ENCODE measurements at regions not wholly inside any gene's neighbourhood (a gene's known extent, or its start where the extent isn't known, plus 50 kb on each side); places are given as distances from the start of the nearest gene placed in this dataset.
A peak's percentile ranks its signal among the peaks of the same experiment; 100 is the strongest.

GRCh38 chr4:114267976-114268375 lies 288.5 kb upstream of the ARSJ start:
- Histone ChIP-seq H3K9me3 (ENCODE audit: low read depth, low read length, poor library complexity, severe bottlenecking) (no peaks in the 10 kb centered on the region), H3K27ac (ENCODE audit: low read depth, low read length, poor library complexity, severe bottlenecking) (no peak overlapping the region), H3K27me3 (replicated peaks; ENCODE audit: insufficient read depth, low read depth, low read length, poor library complexity) (no peaks in the 10 kb centered on the region), H3K4me3 (ENCODE audit: low read depth, low read length, poor library complexity, severe bottlenecking) (no peak overlapping the region), H3K4me1 (ENCODE audit: insufficient read depth, low read length, poor library complexity, severe bottlenecking) (peaks cover 8% of the 10 kb centered on the region), H3K36me3 (ENCODE audit: insufficient read depth, low read length, poor library complexity, severe bottlenecking) (no peaks in the 10 kb centered on the region)
- POLR2A ChIA-PET (ENCODE audit: low non-redundant PET) = no interaction called here
- no peak for DNase-seq (ENCODE audit: low spot score)
- BruUV-seq (replicated peaks) = no TSS peak
- TF ChIP-seq CTCF (conservative IDR thresholded peaks at IDR 0.05; ENCODE audit: low read depth, low read length) = no peak
- no peak for TF ChIP-seq EZH2 (IDR thresholded peaks at IDR 0.05; ENCODE audit: borderline replicate concordance, low read depth, low read length, poor library complexity, severe bottlenecking)
- CTCF ChIA-PET = no interaction called here
- intact Hi-C loops (cut with micrococcal nuclease; ENCODE audit: unreplicated experiment) = no loop called here

GRCh38 chr4:114271031-114271430 lies 291.6 kb upstream of the ARSJ start:
- no peak for DNase-seq (ENCODE audit: low spot score)
- peaks cover 8% of the 10 kb centered on the region for H3K4me1 ChIP-seq (ENCODE audit: insufficient read depth, low read length, poor library complexity, severe bottlenecking)
- no TSS peak for BruUV-seq (replicated peaks)
- TF ChIP-seq EZH2 (IDR thresholded peaks at IDR 0.05; ENCODE audit: borderline replicate concordance, low read depth, low read length, poor library complexity, severe bottlenecking) (no peak), CTCF (conservative IDR thresholded peaks at IDR 0.05; ENCODE audit: low read depth, low read length) (no peak)
- H3K27me3 ChIP-seq (replicated peaks; ENCODE audit: insufficient read depth, low read depth, low read length, poor library complexity) = no peaks in the 10 kb centered on the region
- no peaks in the 10 kb centered on the region for H3K9me3 ChIP-seq (ENCODE audit: low read depth, low read length, poor library complexity, severe bottlenecking)
- no peak overlapping the region for H3K27ac ChIP-seq (ENCODE audit: low read depth, low read length, poor library complexity, severe bottlenecking)
- intact Hi-C loops (cut with micrococcal nuclease; ENCODE audit: unreplicated experiment) = no loop called here
- no peak overlapping the region for H3K4me3 ChIP-seq (ENCODE audit: low read depth, low read length, poor library complexity, severe bottlenecking)
- H3K36me3 ChIP-seq (ENCODE audit: insufficient read depth, low read length, poor library complexity, severe bottlenecking) = no peaks in the 10 kb centered on the region
- POLR2A ChIA-PET (ENCODE audit: low non-redundant PET) = no interaction called here
- CTCF ChIA-PET = no interaction called here

GRCh38 chr4:114272226-114272625 lies 292.8 kb upstream of the ARSJ start:
- ChIA-PET POLR2A (ENCODE audit: low non-redundant PET) (no interaction called here), CTCF (no interaction called here)
- H3K4me3 ChIP-seq (ENCODE audit: low read depth, low read length, poor library complexity, severe bottlenecking) = no peak overlapping the region
- intact Hi-C loops (cut with micrococcal nuclease; ENCODE audit: unreplicated experiment) = no loop called here
- TF ChIP-seq EZH2 (IDR thresholded peaks at IDR 0.05; ENCODE audit: borderline replicate concordance, low read depth, low read length, poor library complexity, severe bottlenecking) (no peak), CTCF (conservative IDR thresholded peaks at IDR 0.05; ENCODE audit: low read depth, low read length) (no peak)
- BruUV-seq (replicated peaks) = no TSS peak
- H3K27me3 ChIP-seq (replicated peaks; ENCODE audit: insufficient read depth, low read depth, low read length, poor library complexity) = no peaks in the 10 kb centered on the region
- no peaks in the 10 kb centered on the region for H3K36me3 ChIP-seq (ENCODE audit: insufficient read depth, low read length, poor library complexity, severe bottlenecking)
- H3K27ac ChIP-seq (ENCODE audit: low read depth, low read length, poor library complexity, severe bottlenecking) = no peak overlapping the region
- peak; percentile 10 for DNase-seq (ENCODE audit: low spot score)
- H3K9me3 ChIP-seq (ENCODE audit: low read depth, low read length, poor library complexity, severe bottlenecking) = no peaks in the 10 kb centered on the region
- H3K4me1 ChIP-seq (ENCODE audit: insufficient read depth, low read length, poor library complexity, severe bottlenecking) = peaks cover 8% of the 10 kb centered on the region
